ENCODE measurements at regions not wholly inside any gene's neighbourhood (a gene's known extent, or its start where the extent isn't known, plus 50 kb on each side); places are given as distances from the start of the nearest gene placed in this dataset.

DNA sequence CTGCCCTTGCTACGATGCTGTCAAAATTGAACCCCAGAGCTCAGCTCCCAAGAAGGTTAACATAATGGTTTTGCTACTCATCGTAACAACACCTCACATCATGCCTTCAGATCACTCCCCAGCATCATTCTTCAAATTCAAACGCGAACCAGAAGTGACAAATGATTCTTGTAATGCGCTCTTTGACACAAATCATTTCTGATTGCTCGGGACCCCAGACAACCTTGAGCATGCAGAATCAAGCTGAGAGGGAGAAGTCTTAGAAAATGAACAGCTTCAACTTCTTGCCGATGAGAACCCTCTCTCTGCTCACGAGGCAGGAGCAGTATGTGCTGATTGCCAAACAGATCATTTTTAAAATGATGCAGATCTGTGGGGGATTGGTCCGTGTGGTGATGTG lies 241.0 kb upstream of the ASIC2 start:
- WGBS (ENCODE audit: insufficient coverage): 67% methylated on average over 3 of the region's 9 CpGs
- H3K4me3 ChIP-seq (ENCODE audit: control insufficient read depth in 1 of 2, extremely low read depth in 1 of 2, low read length in 1 of 2): no peak overlapping the region
- ATAC-seq (replicated peaks in 1 of 4) (no peak), DNase-seq (no peak)
- H3K36me3 Mint-ChIP-seq: no peaks in the 10 kb centered on the region
- peaks cover 4 to 5% of the 10 kb centered on the region in 2 donors for H3K27me3 Mint-ChIP-seq
- no peaks in the 10 kb centered on the region for H3K9me3 ChIP-seq
- H3K27ac ChIP-seq (ENCODE audit: low read length): no peak overlapping the region
- no peaks in the 10 kb centered on the region for H3K4me1 Mint-ChIP-seq
- POLR2A ChIA-PET: no interaction called here
- H3K4me1 ChIP-seq (ENCODE audit: control insufficient read depth in 1 of 2, extremely low read depth in 1 of 2, insufficient read depth in 2 of 2, low read length in 2 of 2): no peaks in the 10 kb centered on the region
- H3K36me3 ChIP-seq (ENCODE audit: control insufficient read depth in 2 of 2, extremely low read depth in 1 of 2, insufficient read depth in 1 of 2, low read length in 1 of 2): no peaks in the 10 kb centered on the region
- no peak overlapping the region for H3K27ac Mint-ChIP-seq
- H3K27me3 ChIP-seq (replicated peaks in 1 of 2; ENCODE audit: control insufficient read depth in 2 of 2, extremely low read depth in 1 of 2, insufficient read depth in 2 of 2, low read length in 1 of 2): peaks cover 0 to 3% of the 10 kb centered on the region in 2 experiments
- H3K9me3 Mint-ChIP-seq: no peaks in the 10 kb centered on the region
- CTCF ChIA-PET: no interaction called here
- H3K4me3 Mint-ChIP-seq: no peak overlapping the region

GRCh38 chr17:33545124-33545523 lies 252.0 kb upstream of the ASIC2 start:
- no peaks in the 10 kb centered on the region for H3K9me3 ChIP-seq
- H3K27me3 ChIP-seq (replicated peaks in 1 of 2; ENCODE audit: control insufficient read depth in 2 of 2, extremely low read depth in 1 of 2, insufficient read depth in 2 of 2, low read length in 1 of 2): peaks cover 0 to 4% of the 10 kb centered on the region in 2 experiments
- Mint-ChIP-seq H3K27me3 (peaks cover 4 to 17% of the 10 kb centered on the region in 2 donors), H3K27ac (no peak overlapping the region), H3K4me3 (no peak overlapping the region), H3K36me3 (no peaks in the 10 kb centered on the region), H3K4me1 (no peaks in the 10 kb centered on the region), H3K9me3 (peaks cover 0 to 4% (median 0%) of the 10 kb centered on the region in 3 donors)
- WGBS (ENCODE audit: insufficient coverage): 95% methylated on average over 3 of the region's 4 CpGs
- no peaks in the 10 kb centered on the region for H3K36me3 ChIP-seq (ENCODE audit: control insufficient read depth in 2 of 2, extremely low read depth in 1 of 2, insufficient read depth in 1 of 2, low read length in 1 of 2)
- POLR2A ChIA-PET: no interaction called here
- DNase-seq (no peak), ATAC-seq (replicated peaks in 1 of 4) (no peak)
- CTCF ChIA-PET: no interaction called here
- H3K27ac ChIP-seq (ENCODE audit: low read length): no peak overlapping the region
- no peaks in the 10 kb centered on the region for H3K4me1 ChIP-seq (ENCODE audit: control insufficient read depth in 1 of 2, extremely low read depth in 1 of 2, insufficient read depth in 2 of 2, low read length in 2 of 2)
- H3K4me3 ChIP-seq (ENCODE audit: control insufficient read depth in 1 of 2, extremely low read depth in 1 of 2, low read length in 1 of 2): no peak overlapping the region

DNA sequence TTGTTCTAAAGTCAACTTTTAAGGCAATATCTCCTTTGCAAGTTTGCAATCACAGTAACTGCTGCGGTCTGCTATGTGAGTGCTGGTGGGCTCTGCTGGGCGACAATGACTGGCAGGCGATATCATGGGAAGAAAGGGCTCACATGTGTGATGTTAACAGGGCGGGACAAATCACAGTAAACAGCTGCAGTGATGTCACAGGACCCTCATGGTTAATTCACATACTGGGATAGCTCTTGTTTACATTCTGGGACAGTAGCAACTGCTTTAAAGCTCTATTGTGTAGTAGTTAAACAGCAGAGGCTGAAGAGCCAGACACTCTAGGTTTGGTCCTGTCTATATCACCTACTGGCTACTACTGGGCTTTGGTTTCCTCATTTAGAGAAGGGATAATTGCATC lies 257.2 kb upstream of the ASIC2 start:
- Mint-ChIP-seq H3K4me1 (no peaks in the 10 kb centered on the region), H3K27ac (no peak overlapping the region), H3K36me3 (no peaks in the 10 kb centered on the region), H3K9me3 (peaks cover 0 to 4% (median 0%) of the 10 kb centered on the region in 3 donors), H3K27me3 (peaks cover 4 to 32% of the 10 kb centered on the region in 2 donors), H3K4me3 (no peak overlapping the region)
- DNase-seq: no peak
- peaks cover 0 to 7% of the 10 kb centered on the region in 2 experiments for H3K27me3 ChIP-seq (replicated peaks in 1 of 2; ENCODE audit: control insufficient read depth in 2 of 2, extremely low read depth in 1 of 2, insufficient read depth in 2 of 2, low read length in 1 of 2)
- H3K9me3 ChIP-seq: no peaks in the 10 kb centered on the region
- CTCF ChIA-PET: no interaction called here
- POLR2A ChIA-PET: no interaction called here
- WGBS (ENCODE audit: insufficient coverage): 70% methylated on average over 4 of the region's 4 CpGs
- H3K4me3 ChIP-seq (ENCODE audit: control insufficient read depth in 1 of 2, extremely low read depth in 1 of 2, low read length in 1 of 2): no peak overlapping the region
- no peak overlapping the region for H3K27ac ChIP-seq (ENCODE audit: low read length)
- no peaks in the 10 kb centered on the region for H3K36me3 ChIP-seq (ENCODE audit: control insufficient read depth in 2 of 2, extremely low read depth in 1 of 2, insufficient read depth in 1 of 2, low read length in 1 of 2)
- no peaks in the 10 kb centered on the region for H3K4me1 ChIP-seq (ENCODE audit: control insufficient read depth in 1 of 2, extremely low read depth in 1 of 2, insufficient read depth in 2 of 2, low read length in 2 of 2)
- ATAC-seq (replicated peaks in 1 of 4): no peak

DNA sequence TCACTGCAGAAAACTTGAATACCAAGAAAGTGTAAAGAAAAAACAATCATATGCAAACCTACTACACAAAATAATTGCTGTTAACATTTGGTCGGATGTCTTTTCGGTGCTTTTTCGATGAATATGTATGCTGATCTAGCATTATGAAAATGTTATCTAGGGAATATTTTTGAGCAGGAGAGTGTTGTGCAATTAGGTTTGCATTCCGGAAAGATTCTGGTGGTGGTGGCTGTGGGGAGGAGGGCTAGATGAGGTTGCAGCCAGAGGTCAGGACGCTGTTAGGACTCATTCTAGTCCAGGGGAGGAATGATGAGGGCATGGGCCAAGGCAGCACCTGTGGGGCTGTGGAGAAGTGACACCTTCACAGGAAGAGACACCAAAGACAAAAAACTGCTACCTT lies 258.0 kb upstream of the ASIC2 start:
- Histone ChIP-seq H3K27ac (ENCODE audit: low read length) (no peak overlapping the region), H3K4me3 (ENCODE audit: control insufficient read depth in 1 of 2, extremely low read depth in 1 of 2, low read length in 1 of 2) (no peak overlapping the region), H3K4me1 (ENCODE audit: control insufficient read depth in 1 of 2, extremely low read depth in 1 of 2, insufficient read depth in 2 of 2, low read length in 2 of 2) (no peaks in the 10 kb centered on the region), H3K27me3 (replicated peaks in 1 of 2; ENCODE audit: control insufficient read depth in 2 of 2, extremely low read depth in 1 of 2, insufficient read depth in 2 of 2, low read length in 1 of 2) (peaks cover 0 to 7% of the 10 kb centered on the region in 2 experiments), H3K36me3 (ENCODE audit: control insufficient read depth in 2 of 2, extremely low read depth in 1 of 2, insufficient read depth in 1 of 2, low read length in 1 of 2) (no peaks in the 10 kb centered on the region), H3K9me3 (no peaks in the 10 kb centered on the region)
- Mint-ChIP-seq H3K36me3 (no peaks in the 10 kb centered on the region), H3K27me3 (peaks cover 4 to 32% of the 10 kb centered on the region in 2 donors), H3K27ac (no peak overlapping the region), H3K4me3 (no peak overlapping the region), H3K4me1 (no peaks in the 10 kb centered on the region), H3K9me3 (peaks cover 0 to 4% (median 0%) of the 10 kb centered on the region in 3 donors)
- ATAC-seq (replicated peaks in 1 of 4) (no peak), DNase-seq (no peak)
- WGBS (ENCODE audit: insufficient coverage): 96% methylated on average over 3 of the region's 5 CpGs
- CTCF ChIA-PET: no interaction called here
- POLR2A ChIA-PET: no interaction called here

GRCh38 chr17:33551911-33552310 lies 258.8 kb upstream of the ASIC2 start:
- no peaks in the 10 kb centered on the region for H3K36me3 Mint-ChIP-seq
- Histone ChIP-seq H3K27me3 (replicated peaks in 1 of 2; ENCODE audit: control insufficient read depth in 2 of 2, extremely low read depth in 1 of 2, insufficient read depth in 2 of 2, low read length in 1 of 2) (peaks cover 0 to 7% of the 10 kb centered on the region in 2 experiments), H3K4me3 (ENCODE audit: control insufficient read depth in 1 of 2, extremely low read depth in 1 of 2, low read length in 1 of 2) (no peak overlapping the region), H3K36me3 (ENCODE audit: control insufficient read depth in 2 of 2, extremely low read depth in 1 of 2, insufficient read depth in 1 of 2, low read length in 1 of 2) (no peaks in the 10 kb centered on the region), H3K4me1 (ENCODE audit: control insufficient read depth in 1 of 2, extremely low read depth in 1 of 2, insufficient read depth in 2 of 2, low read length in 2 of 2) (no peaks in the 10 kb centered on the region), H3K27ac (ENCODE audit: low read length) (no peak overlapping the region), H3K9me3 (no peaks in the 10 kb centered on the region)
- ChIA-PET CTCF (no interaction called here), POLR2A (no interaction called here)
- DNase-seq (no peak), ATAC-seq (replicated peaks in 1 of 4) (no peak)
- WGBS (ENCODE audit: insufficient coverage): 33% methylated on average over 1 of the region's 6 CpGs
- H3K4me3 Mint-ChIP-seq: no peak overlapping the region
- no peaks in the 10 kb centered on the region for H3K4me1 Mint-ChIP-seq
- peaks cover 4 to 32% of the 10 kb centered on the region in 2 donors for H3K27me3 Mint-ChIP-seq
- H3K27ac Mint-ChIP-seq: no peak overlapping the region
- H3K9me3 Mint-ChIP-seq: peaks cover 0 to 4% (median 0%) of the 10 kb centered on the region in 3 donors

DNA sequence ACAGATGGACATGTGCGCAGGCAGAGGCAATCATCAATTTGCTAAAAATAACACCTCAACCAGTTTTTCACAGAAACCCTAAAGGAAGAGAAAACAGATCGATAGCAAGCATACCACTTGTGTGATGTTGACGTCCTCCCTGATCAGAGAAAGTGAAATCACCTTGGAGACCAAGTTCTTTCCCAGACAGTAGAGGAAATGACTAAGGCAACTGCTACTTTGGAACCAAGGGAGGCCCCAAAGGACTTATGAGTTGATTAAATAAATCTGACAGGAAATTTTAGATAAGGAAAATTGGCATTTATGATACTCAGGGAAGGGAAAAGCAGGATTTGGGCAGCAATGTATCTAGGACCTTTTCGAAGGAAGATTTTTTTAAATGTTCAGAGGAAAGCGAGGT lies 267.1 kb upstream of the ASIC2 start:
- Mint-ChIP-seq H3K4me3 (no peak overlapping the region), H3K27ac (no peak overlapping the region), H3K36me3 (no peaks in the 10 kb centered on the region), H3K9me3 (peaks cover 4 to 16% (median 4%) of the 10 kb centered on the region in 3 donors), H3K27me3 (peaks cover 0 to 3% of the 10 kb centered on the region in 2 donors), H3K4me1 (no peaks in the 10 kb centered on the region)
- H3K36me3 ChIP-seq (ENCODE audit: control insufficient read depth in 2 of 2, extremely low read depth in 1 of 2, insufficient read depth in 1 of 2, low read length in 1 of 2): no peaks in the 10 kb centered on the region
- H3K27ac ChIP-seq (ENCODE audit: low read length): no peak overlapping the region
- no peak overlapping the region for H3K4me3 ChIP-seq (ENCODE audit: control insufficient read depth in 1 of 2, extremely low read depth in 1 of 2, low read length in 1 of 2)
- peaks cover 0 to 5% of the 10 kb centered on the region in 2 experiments for H3K27me3 ChIP-seq (replicated peaks in 1 of 2; ENCODE audit: control insufficient read depth in 2 of 2, extremely low read depth in 1 of 2, insufficient read depth in 2 of 2, low read length in 1 of 2)
- DNase-seq: no peak
- ATAC-seq (replicated peaks in 1 of 4): no peak
- 80% methylated on average over 1 of the region's 5 CpGs for WGBS (ENCODE audit: insufficient coverage)
- H3K4me1 ChIP-seq (ENCODE audit: control insufficient read depth in 1 of 2, extremely low read depth in 1 of 2, insufficient read depth in 2 of 2, low read length in 2 of 2): no peaks in the 10 kb centered on the region
- H3K9me3 ChIP-seq: no peaks in the 10 kb centered on the region
- POLR2A ChIA-PET: no interaction called here
- CTCF ChIA-PET: no interaction called here

- H3K36me3 Mint-ChIP-seq: no peaks in the 10 kb centered on the region
- peaks cover 0 to 3% of the 10 kb centered on the region in 2 donors for H3K27me3 Mint-ChIP-seq
- Histone ChIP-seq H3K36me3 (ENCODE audit: control insufficient read depth in 2 of 2, extremely low read depth in 1 of 2, insufficient read depth in 1 of 2, low read length in 1 of 2) (no peaks in the 10 kb centered on the region), H3K9me3 (no peaks in the 10 kb centered on the region), H3K27me3 (replicated peaks in 1 of 2; ENCODE audit: control insufficient read depth in 2 of 2, extremely low read depth in 1 of 2, insufficient read depth in 2 of 2, low read length in 1 of 2) (peaks cover 0 to 5% of the 10 kb centered on the region in 2 experiments), H3K27ac (ENCODE audit: low read length) (no peak overlapping the region), H3K4me1 (ENCODE audit: control insufficient read depth in 1 of 2, extremely low read depth in 1 of 2, insufficient read depth in 2 of 2, low read length in 2 of 2) (no peaks in the 10 kb centered on the region), H3K4me3 (ENCODE audit: control insufficient read depth in 1 of 2, extremely low read depth in 1 of 2, low read length in 1 of 2) (no peak overlapping the region)
- DNase-seq (no peak), ATAC-seq (replicated peaks in 1 of 4) (no peak)
- H3K4me3 Mint-ChIP-seq: no peak overlapping the region
- ChIA-PET POLR2A (no interaction called here), CTCF (no interaction called here)
- H3K4me1 Mint-ChIP-seq: no peaks in the 10 kb centered on the region
- peaks cover 4 to 16% (median 4%) of the 10 kb centered on the region in 3 donors for H3K9me3 Mint-ChIP-seq
- H3K27ac Mint-ChIP-seq: no peak overlapping the region
- no CpG with 5 or more reads among the region's 3 CpGs for WGBS (ENCODE audit: insufficient coverage)
Observed at GRCh38 chr17:33560871-33561270, 267.8 kb upstream of the ASIC2 start.
